CD4-positive, alpha-beta T cell treated with Interferon alpha-2 for 1 hour (primary cell): ENCODE measurements at regions not wholly inside any gene's neighbourhood (a gene's known extent, or its start where the extent isn't known, plus 50 kb on each side); places are given as distances from the start of the nearest gene placed in this dataset.

ENCODE experiments used
- DNase-seq, 2 donors: peaks; one replicate each; pipeline ENCODE4 v3.0.0-alpha.2; 2020 to 2022

GRCh38 chr11:134758342-134758931, 346.4 kb upstream of the B3GAT1 start:
- DNase-seq, result no peak

- no peak for DNase-seq
These were observed 345.6 kb upstream of the B3GAT1 start for GRCh38 chr11:134757633-134758032.

- no peak for DNase-seq
These were observed 344.9 kb upstream of the B3GAT1 start for GRCh38 chr11:134756811-134757540.

GRCh38 chr11:134755535-134755934, 343.5 kb upstream of the B3GAT1 start:
- DNase-seq, result no peak

GRCh38 chr11:134754521-134755198, 342.6 kb upstream of the B3GAT1 start:
- DNase-seq, result no peak

GRCh38 chr11:134753771-134754520, 341.9 kb upstream of the B3GAT1 start:
- DNase-seq, result no peak

- no peak for DNase-seq
These were observed 341.1 kb upstream of the B3GAT1 start for GRCh38 chr11:134752964-134753770.

- DNase-seq, result no peak
These were observed 340.5 kb upstream of the B3GAT1 start for GRCh38 chr11:134752526-134752925.

GRCh38 chr11:134751766-134752165, 339.7 kb upstream of the B3GAT1 start:
- no peak for DNase-seq

GRCh38 chr11:134751031-134751585, 339.1 kb upstream of the B3GAT1 start:
- no peak for DNase-seq

GRCh38 chr11:134750619-134751018, 338.6 kb upstream of the B3GAT1 start:
- DNase-seq, result no peak

GRCh38 chr11:134749040-134749839, 337.2 kb upstream of the B3GAT1 start:
- DNase-seq, result no peak

GRCh38 chr11:134746609-134747008, 334.6 kb upstream of the B3GAT1 start:
- no peak for DNase-seq

GRCh38 chr11:134745456-134745855, 333.4 kb upstream of the B3GAT1 start:
- DNase-seq, result no peak

- no peak for DNase-seq
These were observed 331.8 kb upstream of the B3GAT1 start for GRCh38 chr11:134743820-134744195.

GRCh38 chr11:134742956-134743819, 331.1 kb upstream of the B3GAT1 start:
- no peak for DNase-seq

- DNase-seq, result no peak
These were observed 330.2 kb upstream of the B3GAT1 start for GRCh38 chr11:134742224-134742612.

- DNase-seq, result no peak
These were observed 329.6 kb upstream of the B3GAT1 start for GRCh38 chr11:134741453-134742223.

GRCh38 chr11:134740590-134741261, 328.7 kb upstream of the B3GAT1 start:
- DNase-seq, result no peak
